GM21515 (cell line): ENCODE measurements at regions not wholly inside any gene's neighbourhood (a gene's known extent, or its start where the extent isn't known, plus 50 kb on each side); places are given as distances from the start of the nearest gene placed in this dataset.
"Not testable (repeated sequence)": the region's sequence is repeated elsewhere in the genome, so short reads cannot be mapped to it uniquely, and the experiment has no call there.

Source experiments
- ATAC-seq: cut with Tn5 transposase; IDR thresholded peaks from one replicate; pipeline ENCODE4 v1.9.1; 2021; ENCODE audit not compliant: unreplicated experiment

DNA sequence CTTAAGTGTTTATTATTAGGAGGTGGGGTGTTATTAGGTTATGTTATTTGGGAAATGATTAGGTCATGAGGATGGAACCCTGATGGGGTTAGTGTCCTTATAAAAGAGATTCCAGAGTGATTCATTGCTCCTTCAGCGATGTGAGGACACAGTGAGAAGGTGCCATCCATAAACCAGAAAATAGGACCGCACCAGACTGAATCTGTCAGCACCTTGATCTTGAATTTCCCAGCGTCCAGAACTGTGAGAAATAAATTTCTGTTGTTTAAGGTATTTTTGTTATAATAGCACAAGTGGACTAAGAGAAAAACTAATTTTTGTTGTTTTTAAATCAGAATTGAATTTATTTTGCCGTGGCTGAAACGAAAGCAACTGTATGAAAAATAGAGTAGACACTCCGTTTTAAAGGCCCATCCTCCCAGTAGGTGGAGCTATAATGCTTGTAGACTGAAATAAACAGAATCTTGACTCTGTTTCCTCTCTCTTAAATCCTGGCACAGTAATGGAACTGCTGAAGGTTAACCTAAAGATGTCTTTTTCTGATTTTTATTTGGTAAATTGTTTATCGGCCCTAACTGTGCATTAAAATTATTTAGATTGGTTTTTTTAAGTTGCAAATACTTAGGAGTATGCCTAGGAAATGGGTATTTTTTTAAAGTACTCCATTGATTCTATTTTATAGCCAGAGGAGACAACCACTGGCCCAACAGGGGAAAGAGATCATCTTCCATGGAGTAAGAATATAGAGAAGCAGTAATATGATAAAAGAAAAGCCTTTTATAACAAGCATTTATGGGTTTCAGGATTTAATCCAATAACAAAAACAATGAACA is 133.2 kb upstream of the ADAMTS3 start:
- ATAC-seq, result peak; percentile 85

DNA sequence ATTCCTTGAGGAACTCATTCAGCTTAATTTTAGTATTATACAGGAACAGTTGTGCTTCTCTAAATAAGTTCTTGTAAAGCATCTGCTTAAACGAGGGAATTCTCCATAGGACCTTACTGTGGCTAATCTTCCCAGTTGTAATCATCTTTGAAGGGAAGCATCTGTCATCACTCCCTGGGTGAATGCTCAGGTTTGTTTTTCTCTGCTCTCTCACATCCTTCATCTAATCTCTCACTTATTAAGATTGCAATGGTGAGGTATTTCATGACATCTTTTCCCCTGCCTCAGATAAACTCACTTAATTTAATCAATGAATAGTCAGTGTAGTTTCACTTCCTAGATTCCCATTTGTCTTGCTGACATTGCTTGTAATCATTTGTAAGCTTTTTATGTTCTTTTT is 121.8 kb upstream of the ADAMTS3 start:
- ATAC-seq, result no peak

DNA sequence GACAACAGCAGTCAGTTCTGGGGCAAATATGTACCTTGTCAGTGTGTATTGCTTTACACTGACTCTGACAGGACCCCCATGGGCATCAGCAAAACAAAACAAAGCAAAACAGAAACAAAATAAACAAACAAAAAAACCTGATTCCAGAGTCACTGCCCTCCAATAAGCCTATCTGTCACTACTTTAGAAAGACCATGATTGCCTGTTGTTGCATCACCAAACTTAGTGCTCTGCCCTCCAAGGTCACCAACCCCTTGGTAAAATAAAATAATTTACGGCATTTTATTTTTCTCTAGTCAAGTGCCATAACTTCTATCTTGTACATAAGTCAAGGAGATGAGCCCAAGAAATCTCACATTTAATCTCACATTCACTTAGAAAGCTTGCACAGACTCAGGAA is 120.9 kb upstream of the ADAMTS3 start:
- ATAC-seq, result no peak

DNA sequence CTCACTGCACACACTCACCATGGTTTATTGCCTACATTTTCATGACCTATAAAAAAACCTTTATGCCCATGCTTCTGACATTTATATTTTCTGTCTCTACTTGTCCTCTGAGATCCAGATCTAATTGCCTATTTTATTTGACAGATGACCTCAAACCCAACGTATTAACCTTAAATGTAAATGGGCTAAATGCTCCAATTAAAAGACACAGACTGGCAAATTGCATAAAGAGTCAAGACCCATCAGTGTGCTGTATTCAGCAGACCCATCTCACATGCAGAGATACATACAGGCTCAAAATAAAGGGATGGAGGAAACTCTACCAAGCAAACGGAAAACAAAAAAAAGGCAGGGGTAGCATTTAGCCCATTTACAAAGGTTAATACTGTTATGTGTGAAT is 117.4 kb upstream of the ADAMTS3 start:
- ATAC-seq, result not testable (repeated sequence)

DNA sequence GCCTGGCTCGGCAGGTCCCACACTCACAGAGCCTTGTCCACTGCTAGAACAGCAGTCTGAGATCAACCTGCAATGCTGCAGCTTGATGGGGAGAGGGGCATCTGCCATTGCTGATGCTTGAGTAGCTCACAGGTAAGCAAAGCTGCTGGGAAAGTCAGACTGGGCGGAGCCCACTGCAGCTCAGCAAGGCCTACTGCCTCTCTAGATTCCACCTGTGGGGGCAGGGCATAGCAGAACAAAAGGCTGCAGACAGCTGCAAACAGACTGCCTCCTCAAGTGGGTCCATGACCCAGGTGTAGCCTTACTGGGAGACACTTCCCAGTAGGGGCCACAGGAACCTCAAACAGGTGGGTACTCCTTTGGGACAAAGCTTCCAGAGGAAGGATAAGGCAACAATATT is 110.6 kb upstream of the ADAMTS3 start:
- no peak for ATAC-seq

DNA sequence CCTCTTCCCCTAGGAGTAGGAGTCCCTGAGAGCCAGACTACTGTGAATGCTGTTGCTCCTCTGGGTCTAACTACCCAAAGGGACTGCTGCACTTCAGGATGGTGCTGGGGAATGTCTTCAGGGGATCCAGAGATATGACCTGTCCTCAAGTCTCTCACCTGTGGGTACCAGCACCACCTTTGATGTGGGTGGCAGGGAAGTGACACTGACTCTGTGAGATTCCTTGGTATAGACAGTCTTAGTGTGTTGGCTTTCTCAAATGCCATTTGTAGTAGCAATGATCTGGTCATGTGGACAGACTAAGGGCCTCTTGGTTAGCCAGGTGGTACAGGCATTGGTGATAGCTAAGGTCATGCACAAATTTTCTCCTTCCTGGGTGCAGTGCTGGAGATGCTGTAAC is 108.9 kb upstream of the ADAMTS3 start:
- ATAC-seq, result no peak

DNA sequence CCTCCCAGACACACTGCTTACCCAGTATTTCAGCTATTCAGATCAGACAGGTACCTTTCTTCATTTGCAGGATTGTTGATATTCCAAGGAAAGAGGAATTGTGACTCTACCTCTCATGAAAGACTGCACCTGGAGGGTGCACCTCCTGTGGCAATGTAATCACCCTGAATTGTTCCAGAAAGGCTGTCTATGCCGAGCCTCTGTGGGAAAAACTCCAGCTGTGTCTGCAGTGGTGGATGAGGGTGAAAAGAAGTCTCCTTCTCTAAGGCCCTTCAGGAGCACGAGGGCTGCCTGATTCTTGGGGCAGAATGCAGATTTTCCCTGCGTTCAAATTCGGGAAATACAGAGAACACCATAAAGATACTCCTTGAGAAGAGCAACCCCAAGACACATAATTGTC is 108.2 kb upstream of the ADAMTS3 start:
- no peak for ATAC-seq

DNA sequence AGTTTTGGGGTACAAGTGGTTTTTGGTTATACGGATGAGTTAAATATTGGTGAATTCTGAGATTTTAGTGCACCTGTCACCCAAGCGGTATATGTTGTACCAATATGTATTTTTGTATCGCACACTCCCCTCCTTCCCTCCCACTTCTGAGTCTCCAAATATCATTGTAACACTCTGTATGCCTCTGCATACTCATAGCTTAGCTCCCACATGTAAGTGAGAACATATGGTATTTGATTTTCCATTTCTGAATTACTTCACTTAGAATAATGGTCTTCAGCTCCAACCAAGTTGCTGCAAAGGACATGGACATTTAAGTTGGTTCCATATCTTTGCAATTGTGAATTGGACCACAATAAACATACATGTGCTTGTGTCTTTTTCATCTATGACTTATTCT is 103.0 kb upstream of the ADAMTS3 start:
- ATAC-seq, result no peak

DNA sequence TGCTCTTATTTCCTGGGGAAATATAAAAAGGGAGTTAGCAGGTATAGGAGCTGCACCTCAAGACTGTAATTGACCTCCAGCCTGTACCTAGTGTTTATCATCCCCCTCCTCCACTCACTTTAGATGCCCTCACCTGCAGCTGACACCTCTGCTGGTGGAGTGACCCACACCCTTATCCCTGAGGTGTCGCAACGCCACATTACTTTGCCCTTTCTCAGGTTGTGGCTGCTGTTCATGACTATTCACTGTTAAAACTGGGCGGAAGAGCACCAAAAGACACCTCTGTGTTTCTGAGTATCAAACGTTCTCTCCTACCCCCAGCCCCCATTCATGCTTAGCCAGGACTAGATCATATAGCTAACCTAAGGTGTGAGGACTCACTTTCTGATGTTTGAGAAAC is 101.5 kb upstream of the ADAMTS3 start:
- no peak for ATAC-seq

DNA sequence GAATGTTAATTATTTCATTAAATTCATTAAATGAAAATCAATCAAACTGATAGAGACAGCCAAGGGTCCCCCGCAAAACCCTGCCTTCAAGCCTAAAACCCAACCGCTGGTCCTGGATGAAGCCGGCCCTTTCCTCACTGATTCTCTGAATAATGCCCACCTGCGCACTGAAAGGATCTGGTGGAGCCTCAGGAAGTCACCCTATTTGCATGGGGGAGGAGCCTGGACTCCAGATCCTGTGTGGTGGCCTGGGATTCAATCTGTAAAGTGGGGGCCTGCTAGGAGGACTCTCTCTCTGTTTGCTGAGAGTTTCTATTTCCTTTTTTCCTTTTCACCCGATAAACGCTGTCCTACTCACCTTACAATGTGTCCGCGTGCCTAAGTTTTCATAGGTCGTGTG is 97.9 kb upstream of the ADAMTS3 start:
- no peak for ATAC-seq

DNA sequence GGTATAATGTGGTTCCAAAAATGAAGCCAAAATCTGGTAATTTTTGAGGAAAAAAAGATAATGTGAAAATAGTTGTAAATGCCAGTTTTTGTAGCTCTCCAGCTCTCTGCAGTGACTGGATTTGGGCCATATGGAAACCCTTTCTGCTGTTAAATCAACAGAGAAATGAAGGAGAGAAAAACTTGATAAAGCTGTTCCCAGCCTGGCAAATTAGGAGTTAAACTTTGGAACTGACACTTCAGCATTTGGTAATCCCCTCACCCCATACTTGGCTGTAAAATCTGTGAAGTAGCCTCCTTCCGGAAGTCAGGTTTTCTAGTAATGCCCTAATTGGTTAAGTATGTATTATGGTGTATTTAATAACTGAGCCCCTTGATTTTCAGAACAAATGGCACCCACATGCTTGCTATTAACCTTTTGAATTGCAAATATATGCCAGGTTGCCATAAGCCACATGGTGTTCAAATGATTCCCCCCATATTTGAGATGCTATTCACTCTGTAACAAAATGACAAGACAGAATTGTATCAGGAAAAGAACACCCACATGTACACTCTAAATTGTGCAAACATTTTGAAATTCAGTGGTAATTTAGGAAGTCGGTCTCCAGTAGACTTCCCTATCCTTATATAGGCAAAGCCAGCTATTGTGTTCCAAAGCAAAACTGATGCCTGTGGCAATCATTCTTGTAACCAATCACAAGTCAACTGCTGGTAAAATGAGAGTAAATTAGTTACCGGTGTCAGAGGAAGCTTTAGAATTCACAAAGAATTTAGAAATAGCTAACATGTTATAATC is 96.3 kb upstream of the ADAMTS3 start:
- ATAC-seq, result no peak

DNA sequence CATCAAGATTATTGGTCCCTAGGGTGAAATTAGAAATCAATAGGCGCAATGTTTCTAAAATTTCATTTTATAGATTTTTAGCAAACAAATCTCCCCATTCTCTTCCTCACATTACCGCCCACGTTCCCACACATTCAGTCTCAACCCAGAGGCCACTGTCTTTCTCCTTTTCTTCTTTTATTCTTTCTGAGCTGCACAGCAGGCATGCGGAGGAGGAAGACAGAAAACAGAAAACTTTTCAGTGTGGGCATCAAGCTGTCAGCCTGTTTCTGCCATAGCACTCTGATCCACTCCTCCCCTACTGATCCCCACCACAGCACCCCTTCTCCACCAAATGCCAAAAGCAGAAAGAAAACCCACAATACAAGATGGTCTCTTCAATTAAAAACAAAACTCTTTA is 94.8 kb upstream of the ADAMTS3 start:
- no peak for ATAC-seq

DNA sequence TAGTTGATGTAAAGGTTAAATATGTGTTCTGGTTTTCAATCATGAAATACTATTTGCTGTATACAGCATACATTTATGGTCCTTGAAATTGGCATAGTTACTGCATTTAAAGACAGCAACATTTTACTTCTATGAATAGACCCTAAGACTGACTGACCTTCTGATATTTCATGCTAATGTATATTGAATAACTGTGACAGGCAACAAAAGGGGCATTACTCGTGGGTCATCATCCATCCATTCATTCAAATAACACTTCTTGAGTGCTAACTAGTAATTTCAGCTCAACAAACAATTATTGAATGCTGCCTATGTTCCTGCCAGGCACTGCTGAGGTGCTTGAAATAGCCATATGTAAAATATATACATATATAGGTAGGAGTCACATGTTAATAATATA is 92.8 kb upstream of the ADAMTS3 start:
- no peak for ATAC-seq

DNA sequence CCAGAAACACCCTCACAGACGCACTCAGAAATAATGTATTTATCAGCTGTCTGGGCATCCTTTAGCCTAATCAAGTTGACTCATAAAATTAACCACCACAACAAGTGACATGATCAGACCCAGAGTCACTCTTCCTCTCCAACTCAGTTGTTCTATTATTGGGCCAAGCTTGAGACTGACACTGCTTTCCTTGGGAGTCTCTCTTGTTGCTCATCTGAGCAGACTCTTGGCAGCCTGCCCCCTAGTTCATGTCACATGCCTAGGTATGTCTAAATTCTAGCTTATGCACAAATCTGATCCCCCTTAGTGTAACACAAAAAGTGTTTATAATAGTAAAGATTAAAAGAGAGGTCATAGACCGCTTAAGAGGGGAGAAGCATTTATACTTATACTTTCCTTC is 72.6 kb upstream of the ADAMTS3 start:
- ATAC-seq, result no peak

DNA sequence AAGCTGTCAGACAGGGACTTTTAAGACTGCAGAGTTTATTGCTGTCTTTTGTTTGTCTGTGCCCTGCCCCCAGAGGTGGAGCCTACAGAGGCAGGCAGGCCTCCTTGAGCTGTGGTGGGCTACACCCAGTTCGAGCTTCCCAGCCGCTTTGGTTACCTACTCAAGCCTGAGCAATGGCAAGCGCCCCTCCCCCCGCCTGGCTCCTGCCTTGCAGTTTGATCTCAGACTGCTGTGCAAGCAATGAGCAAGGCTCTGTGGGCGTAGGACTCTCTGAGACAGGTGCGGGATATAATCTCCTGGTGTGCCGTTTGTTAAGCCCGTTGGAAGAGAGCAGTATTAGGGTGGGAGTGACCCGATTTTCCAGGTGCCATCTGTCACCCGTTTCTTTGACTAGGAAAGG is 67.8 kb upstream of the ADAMTS3 start:
- not testable (repeated sequence) for ATAC-seq

DNA sequence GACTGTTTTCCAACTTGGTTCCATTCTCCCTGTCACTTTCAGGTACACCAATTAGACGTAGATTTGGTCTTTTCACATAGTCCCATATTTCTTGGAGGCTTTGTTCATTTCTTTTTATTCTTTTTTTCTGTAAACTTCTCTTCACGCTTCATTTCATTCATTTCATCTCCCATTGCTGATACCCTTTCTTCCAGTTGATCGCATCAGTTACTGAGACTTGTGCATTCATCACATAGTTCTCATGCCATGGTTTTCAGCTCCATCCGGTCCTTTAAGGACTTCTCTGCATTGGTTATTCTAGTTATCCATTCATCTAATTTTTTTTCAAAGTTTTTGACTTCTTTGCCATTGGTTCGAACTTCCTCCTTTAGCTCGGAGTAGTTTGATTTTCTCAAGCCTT is 66.9 kb upstream of the ADAMTS3 start:
- ATAC-seq, result not testable (repeated sequence)

DNA sequence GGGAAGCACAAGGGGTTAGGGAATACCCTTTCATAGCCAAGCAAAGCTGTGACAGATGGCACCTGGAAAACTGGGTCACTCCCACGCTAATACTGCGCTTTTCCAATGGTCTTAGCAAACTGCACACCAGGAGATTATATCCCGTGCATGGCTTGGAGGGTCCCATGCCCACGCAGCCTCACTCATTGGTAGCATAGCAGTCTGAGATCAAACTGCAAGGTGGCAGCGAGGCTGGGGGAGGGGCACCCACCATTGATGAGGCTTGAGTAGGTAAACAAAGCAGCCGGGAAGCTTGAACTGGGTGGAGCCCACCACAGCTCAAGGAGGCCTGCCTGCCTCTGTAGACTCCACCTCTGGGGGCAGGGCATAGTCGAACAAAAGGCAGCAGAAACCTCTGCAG is 63.2 kb upstream of the ADAMTS3 start:
- not testable (repeated sequence) for ATAC-seq

DNA sequence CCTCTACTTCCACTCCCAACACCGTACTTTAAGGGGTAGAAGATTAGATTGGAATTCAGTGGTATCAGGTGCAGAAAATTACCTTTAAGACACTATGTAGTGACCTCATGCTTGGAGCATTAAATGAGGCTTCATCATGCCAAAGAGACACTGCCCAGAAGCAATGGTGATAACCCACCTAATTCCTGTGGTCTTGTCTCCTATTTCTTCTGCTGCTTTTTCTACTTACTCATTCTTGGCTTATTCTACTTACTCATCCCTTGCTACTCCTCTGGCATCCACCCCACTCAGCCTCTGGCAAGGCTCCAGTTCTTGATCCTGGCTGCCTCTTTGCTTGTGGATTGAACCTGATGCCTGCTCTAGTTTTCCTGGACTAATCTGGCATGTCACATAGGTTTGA is 62.3 kb upstream of the ADAMTS3 start:
- no peak for ATAC-seq

DNA sequence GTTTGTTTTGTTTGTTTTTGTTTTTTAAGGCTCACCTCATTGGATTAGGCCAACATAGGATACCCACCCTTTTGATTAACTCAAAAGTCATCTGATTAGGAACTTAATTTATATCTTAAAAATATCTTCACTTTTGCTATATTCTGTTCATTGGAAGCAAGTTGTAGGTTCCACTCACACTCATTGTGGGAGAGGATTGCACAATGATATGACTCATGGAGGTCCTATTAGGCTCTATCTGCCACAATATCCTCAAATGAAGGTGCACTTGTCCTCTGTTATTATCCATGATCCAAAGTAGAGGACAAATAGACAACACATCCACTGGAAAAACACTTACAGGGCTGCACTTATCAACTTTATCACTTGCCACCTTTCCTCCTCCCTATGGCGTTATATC is 60.5 kb upstream of the ADAMTS3 start:
- no peak for ATAC-seq

DNA sequence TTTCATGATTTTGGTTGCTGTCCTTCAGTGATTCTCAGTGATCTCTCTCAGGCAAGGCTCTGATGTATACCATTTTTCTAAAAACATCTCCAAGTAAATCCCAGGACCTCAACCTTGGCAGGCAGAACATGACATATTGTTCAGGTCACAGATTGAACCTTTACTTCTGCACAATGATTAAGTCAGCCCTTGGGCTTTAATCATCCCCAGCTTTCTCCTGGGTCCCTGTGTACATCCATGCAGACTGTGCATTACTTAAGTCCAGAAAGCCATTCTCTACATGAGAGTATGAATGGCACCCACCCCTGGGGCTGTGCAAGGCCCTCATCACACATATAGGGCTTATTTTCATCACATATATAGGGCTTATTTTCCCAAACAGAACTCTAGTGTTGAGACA is 58.7 kb upstream of the ADAMTS3 start:
- ATAC-seq, result no peak
